Loucy (cell line): ENCODE measurements at regions not wholly inside any gene's neighbourhood (a gene's known extent, or its start where the extent isn't known, plus 50 kb on each side); places are given as distances from the start of the nearest gene placed in this dataset.

Experiments used
- H2AFZ ChIP-seq: fragments of 200-600 bp; sonication (generic); 2 replicates; pipeline ENCODE4 v1.6.0; 2016; ENCODE audit warnings: antibody characterized with exemption, mild to moderate bottlenecking, low read length, moderate library complexity
- H3F3A ChIP-seq: fragments of 200-600 bp; 2 replicates; pipeline ENCODE4 v1.6.0; 2016; ENCODE audit warnings: antibody characterized with exemption, low read depth, mild to moderate bottlenecking
- H3K27me3 ChIP-seq: fragments of 200-600 bp; sonication (generic); 2 replicates; pipeline ENCODE4 v1.6.1; 2014; ENCODE audit warnings: low read length, mild to moderate bottlenecking; ENCODE audit not compliant: insufficient read depth, poor library complexity, severe bottlenecking
- H3K36me3 ChIP-seq: fragments of 200-600 bp; sonication (generic); 2 replicates; pipeline ENCODE4 v1.6.1; 2016; ENCODE audit warnings: low read length; ENCODE audit not compliant: insufficient read depth
- H3K4me1 ChIP-seq: fragments of 200-600 bp; sonication (generic); 2 replicates; pipeline ENCODE4 v1.5.1; 2014; ENCODE audit warnings: low read length, mild to moderate bottlenecking; ENCODE audit not compliant: insufficient read depth, poor library complexity, severe bottlenecking
- H3K4me2 ChIP-seq: fragments of 200-600 bp; sonication (generic); 2 replicates; pipeline ENCODE4 v1.6.0; 2014; ENCODE audit warnings: antibody characterized with exemption, low read length, low read depth, mild to moderate bottlenecking; ENCODE audit not compliant: poor library complexity, severe bottlenecking
- H3K4me3 ChIP-seq: fragments of 200-600 bp; sonication (generic); 2 replicates; pipeline ENCODE4 v1.5.1; 2014; ENCODE audit warnings: low read length, mild to moderate bottlenecking, mixed read lengths; ENCODE audit not compliant: poor library complexity, severe bottlenecking
- H3K79me2 ChIP-seq: fragments of 200-600 bp; sonication (generic); 2 replicates; pipeline ENCODE4 v1.6.1; 2014; ENCODE audit warnings: low read length; ENCODE audit not compliant: insufficient read depth
- H3K9ac ChIP-seq: fragments of 200-600 bp; sonication (generic); 2 replicates; pipeline ENCODE4 v1.6.0; 2014; ENCODE audit warnings: mild to moderate bottlenecking, low read depth, low read length, moderate library complexity; ENCODE audit not compliant: poor library complexity, severe bottlenecking
- H3K9me2 ChIP-seq: fragments of 200-600 bp; sonication (generic); replicated peaks from 2 replicates; pipeline ENCODE4 v1.6.1; 2016; ENCODE audit warnings: low read depth, low read length, mixed read lengths
- H3K9me3 ChIP-seq: fragments of 200-600 bp; sonication (generic); 2 replicates; pipeline ENCODE4 v1.6.1; 2014; ENCODE audit warnings: mild to moderate bottlenecking, antibody characterized with exemption, low read length, low read depth; ENCODE audit not compliant: insufficient read depth
- H4K20me1 ChIP-seq: fragments of 200-600 bp; sonication (generic); 2 replicates; pipeline ENCODE4 v1.6.0; 2014; ENCODE audit warnings: antibody characterized with exemption, low read length, mild to moderate bottlenecking; ENCODE audit not compliant: insufficient read depth, poor library complexity, severe bottlenecking
- CTCF ChIP-seq: fragments of 200-600 bp; sonication (generic); conservative IDR thresholded peaks from 2 replicates; pipeline ENCODE4 v1.5.1; 2014; ENCODE audit warnings: mild to moderate bottlenecking, antibody characterized with exemption, low read length
- EZH2phosphoT487 ChIP-seq: fragments of 200-600 bp; IDR thresholded peaks from 2 replicates; pipeline ENCODE4 v1.6.1; 2018; ENCODE audit warnings: antibody characterized with exemption, mild to moderate bottlenecking, moderate library complexity, borderline replicate concordance

- Histone ChIP-seq H4K20me1 (no peaks in the 10 kb centered on the region), H2AFZ (no peak overlapping the region), H3K4me3 (no peak overlapping the region), H3K9me3 (0 out of 2 replicates have a peak, but pooled peaks cover 4% of the 10 kb centered on the region), H3K79me2 (no peaks in the 10 kb centered on the region), H3K27me3 (no peaks in the 10 kb centered on the region), H3K9me2 (no peaks in the 10 kb centered on the region), H3K4me1 (no peaks in the 10 kb centered on the region), H3K4me2 (no peak overlapping the region), H3K36me3 (no peaks in the 10 kb centered on the region), H3F3A (no peaks in the 10 kb centered on the region), H3K9ac (no peak overlapping the region)
- TF ChIP-seq EZH2phosphoT487, result no peak
- TF ChIP-seq CTCF, result no peak
These were observed 348.4 kb downstream of the EFNB2 start for GRCh38 chr13:106187101-106187500.

DNA sequence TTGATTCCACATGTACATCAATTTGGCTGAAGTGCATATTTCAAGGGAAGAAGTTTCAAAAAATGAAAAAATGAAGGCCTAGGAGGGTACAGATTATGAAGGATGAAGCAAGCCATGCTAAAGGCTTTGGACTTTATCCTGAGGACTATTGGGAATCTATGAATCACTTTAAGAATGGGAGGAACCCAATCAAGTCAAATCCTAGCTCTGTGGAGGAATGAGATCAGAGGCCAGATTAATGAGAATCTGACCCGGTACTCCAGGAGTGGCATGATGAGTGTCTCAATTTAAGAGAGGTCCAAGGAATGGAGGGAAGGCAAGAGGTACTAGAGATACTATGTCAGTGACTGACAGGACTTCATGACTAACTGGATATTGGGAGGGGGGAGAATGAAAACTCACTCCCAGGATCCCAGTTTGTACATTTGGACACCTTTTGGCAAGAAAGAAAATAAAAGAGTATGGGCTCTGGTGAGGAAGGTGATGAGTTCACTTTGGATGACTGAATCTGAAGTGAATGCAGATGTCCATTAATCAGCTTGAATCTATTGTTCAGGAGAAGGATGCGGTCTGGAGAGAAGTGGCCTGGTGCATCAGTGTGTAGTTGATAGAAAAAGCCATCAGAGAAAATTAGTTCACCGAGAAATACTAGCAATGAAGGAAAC, 349.0 kb downstream of the EFNB2 start:
- TF ChIP-seq CTCF, result no peak
- no peak for TF ChIP-seq EZH2phosphoT487
- H3K9me3 ChIP-seq, result 0 out of 2 replicates have a peak, but pooled peaks cover 4% of the 10 kb centered on the region
- H3K9ac ChIP-seq, result no peak overlapping the region
- H3K9me2 ChIP-seq, result no peaks in the 10 kb centered on the region
- no peak overlapping the region for H3K4me2 ChIP-seq
- no peaks in the 10 kb centered on the region for H3K79me2 ChIP-seq
- no peaks in the 10 kb centered on the region for H4K20me1 ChIP-seq
- no peak overlapping the region for H2AFZ ChIP-seq
- H3K4me1 ChIP-seq, result no peaks in the 10 kb centered on the region
- H3F3A ChIP-seq, result no peaks in the 10 kb centered on the region
- H3K27me3 ChIP-seq, result no peaks in the 10 kb centered on the region
- H3K36me3 ChIP-seq, result no peaks in the 10 kb centered on the region
- no peak overlapping the region for H3K4me3 ChIP-seq

GRCh38 chr13:106184790-106185189, 350.7 kb downstream of the EFNB2 start:
- Histone ChIP-seq H4K20me1 (no peaks in the 10 kb centered on the region), H3F3A (no peaks in the 10 kb centered on the region), H3K79me2 (no peaks in the 10 kb centered on the region), H3K36me3 (no peaks in the 10 kb centered on the region), H3K27me3 (no peaks in the 10 kb centered on the region), H3K4me2 (no peak overlapping the region), H3K9ac (no peak overlapping the region), H3K9me3 (0 out of 2 replicates have a peak, but pooled peaks cover 4% of the 10 kb centered on the region), H2AFZ (no peak overlapping the region), H3K4me1 (no peaks in the 10 kb centered on the region), H3K4me3 (no peak overlapping the region), H3K9me2 (no peaks in the 10 kb centered on the region)
- TF ChIP-seq EZH2phosphoT487 (no peak), CTCF (no peak)
